Upper lobe of right lung (tissue), 1 donor: ENCODE measurements at regions not wholly inside any gene's neighbourhood (a gene's known extent, or its start where the extent isn't known, plus 50 kb on each side); places are given as distances from the start of the nearest gene placed in this dataset.

ENCODE experiments used
- ATAC-seq: fragments of 200-7000 bp; cut with Tn5 transposase; one replicate; pipeline ENCODE4 v1.9.1; 2020; ENCODE audit warnings: mild to moderate bottlenecking, moderate library complexity
- DNase-seq: peaks from one replicate; pipeline ENCODE4 v3.0.0-alpha.2; 2020
- H3K27ac ChIP-seq: fragments of 200-600 bp; one replicate; pipeline ENCODE4 v1.8.0; 2022
- H3K27me3 ChIP-seq: fragments of 200-600 bp; one replicate; pipeline ENCODE4 v1.8.0; 2022; ENCODE audit warnings: mild to moderate bottlenecking
- H3K36me3 ChIP-seq: fragments of 200-600 bp; one replicate; pipeline ENCODE4 v1.8.0; 2022
- H3K4me1 ChIP-seq: fragments of 200-600 bp; one replicate; pipeline ENCODE4 v1.8.0; 2022
- H3K4me3 ChIP-seq: fragments of 200-600 bp; one replicate; pipeline ENCODE4 v1.8.0; 2022; ENCODE audit warnings: mild to moderate bottlenecking
- H3K9me3 ChIP-seq: fragments of 200-600 bp; one replicate; pipeline ENCODE4 v1.8.0; 2022
- CTCF ChIP-seq: fragments of 200-600 bp; IDR thresholded peaks from one replicate; pipeline ENCODE4 v1.8.0; 2022; ENCODE audit warnings: antibody characterized with exemption
- intact Hi-C: fragments of 100-400 bp; cut with DNase I; formaldehyde crosslinking; loops from one replicate; pipeline ENCODE4 v1.11.0; 2022
- donor health status: DM: no; HTN: yes; CAD: no; lungs with severe emphysema.

DNA sequence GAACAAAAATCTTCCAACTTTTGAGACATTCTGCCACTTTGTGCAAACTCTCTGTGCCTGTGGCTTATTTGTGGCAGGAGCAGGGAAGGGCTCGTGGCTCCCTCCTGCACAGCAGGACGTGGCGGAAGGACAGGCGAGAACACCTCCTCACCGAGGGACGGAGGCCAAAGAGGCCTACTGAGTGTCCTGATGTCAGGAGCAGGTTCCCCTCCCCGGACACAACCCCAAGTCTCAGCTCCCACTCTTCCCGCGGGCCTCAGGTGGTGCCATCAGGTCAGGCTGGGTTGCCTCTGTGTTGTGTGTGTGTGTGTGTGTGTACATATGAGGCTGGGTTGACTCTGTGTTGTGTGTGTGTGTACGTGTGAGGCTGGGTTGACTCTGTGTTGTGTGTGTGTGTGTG, 136.8 kb upstream of the LPCAT1 start:
- no peak for TF ChIP-seq CTCF

GRCh38 chr5:1660001-1660400, 136.2 kb upstream of the LPCAT1 start:
- no peaks in the 10 kb centered on the region for H3K36me3 ChIP-seq
- DNase-seq (peak; percentile 60), ATAC-seq (no peak)
- intact Hi-C loops: no loop called here
- H3K4me3 ChIP-seq: no peak overlapping the region
- no peak for TF ChIP-seq CTCF
- H3K9me3 ChIP-seq: no peaks in the 10 kb centered on the region
- no peaks in the 10 kb centered on the region for H3K4me1 ChIP-seq
- H3K27me3 ChIP-seq: peaks cover 52% of the 10 kb centered on the region
- H3K27ac ChIP-seq: no peak overlapping the region

More for the DNA sequence above, 136.8 kb upstream of the LPCAT1 start:
- ATAC-seq (no peak), DNase-seq (peak; percentile 30)
- Histone ChIP-seq H3K9me3 (no peaks in the 10 kb centered on the region), H3K27me3 (peaks cover 54% of the 10 kb centered on the region), H3K4me1 (no peaks in the 10 kb centered on the region), H3K36me3 (no peaks in the 10 kb centered on the region), H3K4me3 (no peak overlapping the region), H3K27ac (no peak overlapping the region)
- intact Hi-C loops: no loop called here

GRCh38 chr5:1659100-1659981, 135.6 kb upstream of the LPCAT1 start:
- DNase-seq: peak; percentile 41
- Histone ChIP-seq H3K27ac (no peak overlapping the region), H3K9me3 (no peaks in the 10 kb centered on the region), H3K4me3 (no peak overlapping the region), H3K27me3 (peaks cover 52% of the 10 kb centered on the region), H3K36me3 (no peaks in the 10 kb centered on the region), H3K4me1 (no peaks in the 10 kb centered on the region)
- TF ChIP-seq CTCF: no peak
- intact Hi-C loops: no loop called here
- ATAC-seq: no peak

DNA sequence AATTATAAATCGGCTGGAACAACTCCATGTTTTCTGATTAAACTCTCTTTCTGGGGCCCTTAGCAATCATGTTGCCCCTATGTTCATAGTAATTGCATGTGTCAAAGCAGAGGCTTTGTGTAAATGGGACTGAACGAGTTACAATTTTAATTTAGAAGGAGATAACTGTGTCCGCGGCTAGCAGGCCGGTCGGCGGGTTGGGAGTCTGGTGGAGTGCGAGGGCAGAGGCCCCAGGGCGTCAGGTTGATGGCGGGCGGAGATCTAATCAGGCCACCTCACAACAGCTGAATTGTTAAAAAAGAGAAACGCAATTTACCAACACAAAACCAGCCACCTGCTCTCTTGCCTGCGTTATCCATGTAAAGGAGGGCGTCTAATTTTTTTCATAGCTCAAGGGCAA, 134.9 kb upstream of the LPCAT1 start:
- Histone ChIP-seq H3K4me3 (no peak overlapping the region), H3K27me3 (peaks cover 53% of the 10 kb centered on the region), H3K4me1 (no peaks in the 10 kb centered on the region), H3K27ac (no peak overlapping the region), H3K36me3 (no peaks in the 10 kb centered on the region), H3K9me3 (no peaks in the 10 kb centered on the region)
- DNase-seq: peak; percentile 55
- ATAC-seq: no peak
- TF ChIP-seq CTCF: no peak
- intact Hi-C loops: no loop called here

DNA sequence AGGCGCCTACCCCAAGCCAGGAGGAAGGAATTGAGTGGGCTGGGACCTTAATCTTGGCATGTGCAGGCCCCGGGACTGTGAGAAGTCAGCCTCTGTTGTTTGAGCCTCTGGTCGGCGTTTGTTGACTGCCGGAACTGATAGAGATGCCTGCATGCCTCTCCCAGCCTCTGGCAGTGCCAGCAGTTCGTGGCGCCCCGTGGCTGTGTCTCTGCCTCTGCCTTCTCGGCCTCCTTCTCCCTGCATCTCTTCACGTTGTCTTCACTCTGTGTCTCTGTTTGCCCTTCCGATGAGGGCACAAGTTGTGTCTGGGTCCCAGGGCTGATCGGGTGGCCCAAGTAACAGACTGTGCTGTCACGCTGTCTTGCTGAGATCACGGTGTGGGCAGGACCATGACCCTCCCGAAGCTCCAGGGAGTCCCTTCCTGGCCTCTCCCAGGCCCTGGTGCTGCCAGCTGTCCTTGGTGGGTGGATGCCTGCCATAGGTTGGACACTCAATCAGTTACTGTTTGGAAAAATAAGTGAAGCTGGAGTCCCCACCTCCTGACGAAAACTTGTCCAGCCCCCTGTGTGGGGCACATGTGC, 133.5 kb upstream of the LPCAT1 start:
- peak; percentile 38 for DNase-seq
- no peak for ATAC-seq
- intact Hi-C loops: no loop called here
- Histone ChIP-seq H3K9me3 (no peaks in the 10 kb centered on the region), H3K27ac (no peak overlapping the region), H3K4me3 (no peak overlapping the region), H3K27me3 (peaks cover 61% of the 10 kb centered on the region), H3K4me1 (peaks cover 7% of the 10 kb centered on the region), H3K36me3 (no peaks in the 10 kb centered on the region)
- no peak for TF ChIP-seq CTCF
